Small intestine (tissue), 7 donors: ENCODE measurements at regions not wholly inside any gene's neighbourhood (a gene's known extent, or its start where the extent isn't known, plus 50 kb on each side); places are given as distances from the start of the nearest gene placed in this dataset.
A peak's percentile ranks its signal among the peaks of the same experiment; 100 is the strongest.
"Not testable (repeated sequence)": the region's sequence is repeated elsewhere in the genome, so short reads cannot be mapped to it uniquely, and the experiment has no call there.

Source experiments
- DNase-seq, 2 donors: peaks; one replicate each; pipeline versions ENCODE4 v3.0.0 to v3.0.0-alpha.2; 2013
- FAIRE-seq: peaks from 2 replicates; lab custom pipeline; 2012; peaks lifted over from hg19 to GRCh38; lab: Jason Lieb, UNC
- H3K27ac ChIP-seq, 3 donors: one replicate each; pipeline ENCODE4 v1.5.1; 2013; ENCODE audit warnings: low read length in 2 of 3, mild to moderate bottlenecking in 2 of 3, control low read depth in 1 of 3, inconsistent platforms in 1 of 3, low read depth in 1 of 3, moderate library complexity in 1 of 3
- H3K27me3 ChIP-seq, 3 donors: one replicate each; pipeline ENCODE4 v1.6.1; 2013; ENCODE audit warnings: low read length in 3 of 3, inconsistent platforms in 1 of 3; ENCODE audit not compliant: control insufficient read depth in 3 of 3, insufficient read depth in 3 of 3
- H3K36me3 ChIP-seq, 3 donors: one replicate each; pipeline ENCODE4 v1.6.1; 2013; ENCODE audit warnings: low read length in 3 of 3, inconsistent platforms in 1 of 3, low read depth in 1 of 3, mild to moderate bottlenecking in 1 of 3, moderate library complexity in 1 of 3; ENCODE audit not compliant: control insufficient read depth in 3 of 3, insufficient read depth in 2 of 3
- H3K4me1 ChIP-seq, 3 donors: one replicate each; pipeline ENCODE4 v1.6.1; 2013; ENCODE audit warnings: low read length in 2 of 3, inconsistent platforms in 1 of 3, low read depth in 1 of 3, mild to moderate bottlenecking in 1 of 3, moderate library complexity in 1 of 3; ENCODE audit not compliant: control insufficient read depth in 3 of 3, insufficient read depth in 2 of 3
- H3K4me3 ChIP-seq, 3 donors: one replicate each; pipeline ENCODE4 v1.5.1; 2013; ENCODE audit warnings: low read length in 3 of 3, control low read depth in 1 of 3, inconsistent platforms in 1 of 3, low read depth in 1 of 3, mild to moderate bottlenecking in 1 of 3, moderate library complexity in 1 of 3
- H3K9me3 ChIP-seq, 2 donors: one replicate each; pipeline ENCODE4 v1.6.1; 2013; ENCODE audit warnings: low read depth in 1 of 2, low read length in 1 of 2; ENCODE audit not compliant: control insufficient read depth in 2 of 2, insufficient read depth in 1 of 2
- WGBS, 3 donors: extraction: QIAGEN DNeasy Blood & Tissue Kit; methylation state at CpG; one replicate each; pipeline ENCODE4 v1.1.7; 2013; 5-methylcytosine and 5-hydroxymethylcytosine counted together
- donor health status: healthy with polysubstance abuse.
- donor health status: control.
- donor health status: control.
- donor health status: Bipolar disorder and iron deficiency.
- donor health status: healthy.

- 96 to 100% (median 99%) methylated on average over 3 of the region's 3 CpGs for WGBS, 3 donors
- not testable (repeated sequence) for H3K27ac ChIP-seq, H3K27me3 ChIP-seq, H3K36me3 ChIP-seq, H3K4me3 ChIP-seq, FAIRE-seq, H3K9me3 ChIP-seq, DNase-seq, H3K4me1 ChIP-seq
Observed at GRCh38 chr21:35380304-35380703, 331.2 kb upstream of the RUNX1 start.

- 96 to 100% (median 100%) methylated on average over 1 of the region's 1 CpG for WGBS, 3 donors
- Histone ChIP-seq H3K4me1 (no peaks in the 10 kb centered on the region), H3K4me3 (no peak overlapping the region), H3K27me3 (no peaks in the 10 kb centered on the region), H3K36me3 (no peaks in the 10 kb centered on the region), H3K27ac (no peak overlapping the region), H3K9me3 (no peaks in the 10 kb centered on the region)
- no peak for DNase-seq
- no peak for FAIRE-seq
Observed at GRCh38 chr21:35378881-35379280, 329.8 kb upstream of the RUNX1 start.

GRCh38 chr21:35377505-35378090, 328.5 kb upstream of the RUNX1 start:
- Histone ChIP-seq H3K4me1 (no peaks in the 10 kb centered on the region), H3K4me3 (no peak overlapping the region), H3K27ac (no peak overlapping the region), H3K9me3 (no peaks in the 10 kb centered on the region), H3K27me3 (no peaks in the 10 kb centered on the region), H3K36me3 (no peaks in the 10 kb centered on the region)
- 84 to 86% (median 85%) methylated on average over 7 of the region's 7 CpGs for WGBS, 3 donors
- FAIRE-seq (no peak), DNase-seq (no peak)

- no peak for DNase-seq
- 81 to 91% (median 86%) methylated on average over 7 of the region's 7 CpGs for WGBS, 3 donors
Observed at GRCh38 chr21:35376406-35377135, 327.5 kb upstream of the RUNX1 start.

GRCh38 chr21:35375115-35375514, 326.0 kb upstream of the RUNX1 start:
- Histone ChIP-seq H3K36me3 (no peaks in the 10 kb centered on the region), H3K9me3 (no peaks in the 10 kb centered on the region), H3K4me3 (no peak overlapping the region), H3K27me3 (no peaks in the 10 kb centered on the region), H3K4me1 (no peaks in the 10 kb centered on the region), H3K27ac (no peak overlapping the region)
- WGBS, 3 donors: 92 to 100% (median 96%) methylated on average over 1 of the region's 1 CpG
- no peak for DNase-seq
- no peak for FAIRE-seq

More at GRCh38 chr21:35376406-35377135, 327.5 kb upstream of the RUNX1 start:
- Histone ChIP-seq H3K36me3 (no peaks in the 10 kb centered on the region), H3K4me3 (no peak overlapping the region), H3K4me1 (no peaks in the 10 kb centered on the region), H3K27me3 (no peaks in the 10 kb centered on the region), H3K27ac (no peak overlapping the region), H3K9me3 (no peaks in the 10 kb centered on the region)
- FAIRE-seq: no peak

GRCh38 chr21:35373998-35374397, 324.9 kb upstream of the RUNX1 start:
- Histone ChIP-seq H3K9me3 (no peaks in the 10 kb centered on the region), H3K36me3 (no peaks in the 10 kb centered on the region), H3K4me3 (no peak overlapping the region), H3K27me3 (no peaks in the 10 kb centered on the region), H3K27ac (no peak overlapping the region), H3K4me1 (no peaks in the 10 kb centered on the region)
- WGBS, 3 donors: 80 to 89% (median 81%) methylated on average over 2 of the region's 2 CpGs
- FAIRE-seq (peak; percentile 41), DNase-seq (no peak)

GRCh38 chr21:35372201-35372600, 323.1 kb upstream of the RUNX1 start:
- 90 to 92% (median 91%) methylated on average over 5 of the region's 5 CpGs for WGBS, 3 donors
- Histone ChIP-seq H3K36me3 (no peaks in the 10 kb centered on the region), H3K27me3 (no peaks in the 10 kb centered on the region), H3K9me3 (no peaks in the 10 kb centered on the region), H3K4me1 (no peaks in the 10 kb centered on the region), H3K4me3 (no peak overlapping the region), H3K27ac (no peak overlapping the region)
- no peak for FAIRE-seq
- DNase-seq: no peak

GRCh38 chr21:35370671-35371070, 321.6 kb upstream of the RUNX1 start:
- Histone ChIP-seq H3K4me3 (no peak overlapping the region), H3K4me1 (no peaks in the 10 kb centered on the region), H3K27me3 (no peaks in the 10 kb centered on the region), H3K36me3 (no peaks in the 10 kb centered on the region), H3K27ac (no peak overlapping the region), H3K9me3 (no peaks in the 10 kb centered on the region)
- 82 to 91% (median 90%) methylated on average over 4 of the region's 4 CpGs for WGBS, 3 donors
- FAIRE-seq: no peak
- no peak for DNase-seq
